ENCODE measurements at regions not wholly inside any gene's neighbourhood (a gene's known extent, or its start where the extent isn't known, plus 50 kb on each side); places are given as distances from the start of the nearest gene placed in this dataset.

DNA sequence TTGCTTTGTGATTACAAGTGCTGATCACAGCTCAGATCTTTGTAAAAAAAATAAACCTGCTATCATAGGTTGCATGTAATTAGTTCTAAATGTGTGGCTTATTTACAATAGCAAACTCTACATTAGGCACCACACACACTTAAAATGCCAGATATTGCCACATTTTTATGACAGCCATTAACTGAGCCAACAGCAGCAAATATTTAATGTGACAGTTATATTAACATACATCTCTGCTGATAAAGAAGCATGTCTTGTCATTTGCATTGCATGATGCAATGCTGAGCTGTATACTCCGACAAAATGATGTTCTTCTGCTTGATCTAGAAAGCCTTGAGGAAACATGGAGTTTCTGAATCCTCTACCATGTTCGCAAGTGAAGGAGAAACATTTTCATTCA is 273.6 kb upstream of the VEPH1 start:
- no peaks in the 10 kb centered on the region for H3K9me1 ChIP-seq (ENCODE audit: control insufficient read depth, extremely low read depth, insufficient read depth, low read length)
- H2AFZ ChIP-seq (ENCODE audit: control insufficient read depth, low read length) = no peak overlapping the region
- H4K20me1 ChIP-seq (ENCODE audit: control insufficient read depth, extremely low read depth, insufficient read depth, low read length) = no peaks in the 10 kb centered on the region
- no peaks in the 10 kb centered on the region for H3K79me2 ChIP-seq (ENCODE audit: control insufficient read depth, insufficient read depth, low read length)
- H3K9me3 ChIP-seq (ENCODE audit: control insufficient read depth, low read depth, low read length) = no peaks in the 10 kb centered on the region
- H3K27ac ChIP-seq (ENCODE audit: control insufficient read depth, insufficient read depth, low read length) = no peak overlapping the region
- no peak for FAIRE-seq
- H3K36me3 ChIP-seq (ENCODE audit: control insufficient read depth in 2 of 2, extremely low read depth in 1 of 2, insufficient read depth in 2 of 2, low read length in 2 of 2) = no peaks in the 10 kb centered on the region
- no peak overlapping the region for H3K4me2 ChIP-seq (ENCODE audit: control insufficient read depth, extremely low read depth, insufficient read depth, low read depth, low read length)
- TF ChIP-seq, protein P1, sequence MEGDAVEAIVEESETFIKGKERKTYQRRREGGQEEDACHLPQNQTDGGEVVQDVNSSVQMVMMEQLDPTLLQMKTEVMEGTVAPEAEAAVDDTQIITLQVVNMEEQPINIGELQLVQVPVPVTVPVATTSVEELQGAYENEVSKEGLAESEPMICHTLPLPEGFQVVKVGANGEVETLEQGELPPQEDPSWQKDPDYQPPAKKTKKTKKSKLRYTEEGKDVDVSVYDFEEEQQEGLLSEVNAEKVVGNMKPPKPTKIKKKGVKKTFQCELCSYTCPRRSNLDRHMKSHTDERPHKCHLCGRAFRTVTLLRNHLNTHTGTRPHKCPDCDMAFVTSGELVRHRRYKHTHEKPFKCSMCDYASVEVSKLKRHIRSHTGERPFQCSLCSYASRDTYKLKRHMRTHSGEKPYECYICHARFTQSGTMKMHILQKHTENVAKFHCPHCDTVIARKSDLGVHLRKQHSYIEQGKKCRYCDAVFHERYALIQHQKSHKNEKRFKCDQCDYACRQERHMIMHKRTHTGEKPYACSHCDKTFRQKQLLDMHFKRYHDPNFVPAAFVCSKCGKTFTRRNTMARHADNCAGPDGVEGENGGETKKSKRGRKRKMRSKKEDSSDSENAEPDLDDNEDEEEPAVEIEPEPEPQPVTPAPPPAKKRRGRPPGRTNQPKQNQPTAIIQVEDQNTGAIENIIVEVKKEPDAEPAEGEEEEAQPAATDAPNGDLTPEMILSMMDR (optimal IDR thresholded peaks at IDR 0.05 in 1 of 3, IDR thresholded peaks at IDR 0.05 in 1 of 3, conservative IDR thresholded peaks at IDR 0.05 in 1 of 3; ENCODE audit: extremely low read depth in 1 of 3, insufficient read depth in 2 of 3, low read length in 3 of 3) = no peak
- TF ChIP-seq EZH2 (IDR thresholded peaks at IDR 0.05; ENCODE audit: low read length) = no peak
- DNase-seq (ENCODE audit: low read depth, low spot score) = no peak
- H3K4me3 ChIP-seq (ENCODE audit: control insufficient read depth in 2 of 3, extremely low read depth in 1 of 3, insufficient read depth in 2 of 3, low read depth in 1 of 3, low read length in 3 of 3) = no peak overlapping the region
- dilution Hi-C loops (cut with MboI; ENCODE audit: extremely low pct_ligation_motif_present, low sequenced_read_pairs) = no loop called here
- no peaks in the 10 kb centered on the region for H3K27me3 ChIP-seq (ENCODE audit: control insufficient read depth, extremely low read depth, insufficient read depth, low read length)
- H3K9ac ChIP-seq (ENCODE audit: control insufficient read depth, extremely low read depth, insufficient read depth, low read length) = no peak overlapping the region
- no peaks in the 10 kb centered on the region for H3K4me1 ChIP-seq (ENCODE audit: control insufficient read depth, extremely low read depth, insufficient read depth, low read length)

DNA sequence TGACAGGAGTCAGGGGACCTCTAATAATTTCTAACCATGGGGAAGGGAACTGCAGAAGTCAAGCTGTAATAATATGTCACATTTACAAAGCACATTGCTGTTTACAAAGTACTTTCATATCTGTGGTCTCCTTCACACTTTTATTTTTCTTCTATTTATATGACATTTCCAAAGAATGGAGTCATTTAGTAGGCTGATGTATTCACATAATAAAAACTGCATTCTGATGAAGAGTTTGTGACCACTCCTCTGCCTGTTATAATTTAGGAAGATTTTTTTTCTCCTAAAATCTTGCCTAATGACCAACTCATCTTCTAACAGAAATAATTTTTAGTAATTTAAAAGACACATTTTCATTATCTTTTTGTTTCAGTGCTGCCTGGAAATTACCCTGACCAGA is 272.2 kb upstream of the VEPH1 start:
- H3K4me1 ChIP-seq (ENCODE audit: control insufficient read depth, extremely low read depth, insufficient read depth, low read length) = no peaks in the 10 kb centered on the region
- no peak overlapping the region for H3K4me2 ChIP-seq (ENCODE audit: control insufficient read depth, extremely low read depth, insufficient read depth, low read depth, low read length)
- no peak overlapping the region for H3K4me3 ChIP-seq (ENCODE audit: control insufficient read depth in 2 of 3, extremely low read depth in 1 of 3, insufficient read depth in 2 of 3, low read depth in 1 of 3, low read length in 3 of 3)
- no peak overlapping the region for H2AFZ ChIP-seq (ENCODE audit: control insufficient read depth, low read length)
- H4K20me1 ChIP-seq (ENCODE audit: control insufficient read depth, extremely low read depth, insufficient read depth, low read length) = no peaks in the 10 kb centered on the region
- FAIRE-seq (no peak), DNase-seq (ENCODE audit: low read depth, low spot score) (no peak)
- dilution Hi-C loops (cut with MboI; ENCODE audit: extremely low pct_ligation_motif_present, low sequenced_read_pairs) = no loop called here
- H3K27me3 ChIP-seq (ENCODE audit: control insufficient read depth, extremely low read depth, insufficient read depth, low read length) = no peaks in the 10 kb centered on the region
- no peaks in the 10 kb centered on the region for H3K36me3 ChIP-seq (ENCODE audit: control insufficient read depth in 2 of 2, extremely low read depth in 1 of 2, insufficient read depth in 2 of 2, low read length in 2 of 2)
- no peak overlapping the region for H3K9ac ChIP-seq (ENCODE audit: control insufficient read depth, extremely low read depth, insufficient read depth, low read length)
- H3K27ac ChIP-seq (ENCODE audit: control insufficient read depth, insufficient read depth, low read length) = no peak overlapping the region
- TF ChIP-seq EZH2 (IDR thresholded peaks at IDR 0.05; ENCODE audit: low read length) = no peak
- TF ChIP-seq, protein P1 (optimal IDR thresholded peaks at IDR 0.05 in 1 of 3, IDR thresholded peaks at IDR 0.05 in 1 of 3, conservative IDR thresholded peaks at IDR 0.05 in 1 of 3; ENCODE audit: extremely low read depth in 1 of 3, insufficient read depth in 2 of 3, low read length in 3 of 3) = no peak
- no peaks in the 10 kb centered on the region for H3K9me3 ChIP-seq (ENCODE audit: control insufficient read depth, low read depth, low read length)
- H3K9me1 ChIP-seq (ENCODE audit: control insufficient read depth, extremely low read depth, insufficient read depth, low read length) = no peaks in the 10 kb centered on the region
- no peaks in the 10 kb centered on the region for H3K79me2 ChIP-seq (ENCODE audit: control insufficient read depth, insufficient read depth, low read length)
